ENCODE measurements at regions not wholly inside any gene's neighbourhood (a gene's known extent, or its start where the extent isn't known, plus 50 kb on each side); places are given as distances from the start of the nearest gene placed in this dataset.

DNA sequence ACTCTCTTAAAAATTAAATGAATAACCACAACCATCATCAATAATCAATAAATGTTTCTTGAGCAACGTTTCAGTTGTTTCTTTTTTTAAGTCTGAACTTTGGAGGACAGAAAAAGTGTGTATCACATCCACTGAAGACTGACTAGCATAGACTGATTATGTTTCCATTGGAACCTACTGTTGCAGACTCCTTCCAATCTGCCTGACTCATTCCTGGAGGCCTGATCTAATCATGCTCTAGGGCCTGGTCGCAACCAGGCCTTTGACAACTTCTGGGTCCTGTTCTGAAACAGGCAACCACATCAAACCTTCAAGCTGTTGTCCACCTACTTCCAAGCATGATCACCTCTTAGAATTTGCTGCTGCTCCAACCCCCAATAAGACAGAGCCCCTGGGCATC, 109.2 kb upstream of the NUDT7 start:
- TF ChIP-seq, protein P1, sequence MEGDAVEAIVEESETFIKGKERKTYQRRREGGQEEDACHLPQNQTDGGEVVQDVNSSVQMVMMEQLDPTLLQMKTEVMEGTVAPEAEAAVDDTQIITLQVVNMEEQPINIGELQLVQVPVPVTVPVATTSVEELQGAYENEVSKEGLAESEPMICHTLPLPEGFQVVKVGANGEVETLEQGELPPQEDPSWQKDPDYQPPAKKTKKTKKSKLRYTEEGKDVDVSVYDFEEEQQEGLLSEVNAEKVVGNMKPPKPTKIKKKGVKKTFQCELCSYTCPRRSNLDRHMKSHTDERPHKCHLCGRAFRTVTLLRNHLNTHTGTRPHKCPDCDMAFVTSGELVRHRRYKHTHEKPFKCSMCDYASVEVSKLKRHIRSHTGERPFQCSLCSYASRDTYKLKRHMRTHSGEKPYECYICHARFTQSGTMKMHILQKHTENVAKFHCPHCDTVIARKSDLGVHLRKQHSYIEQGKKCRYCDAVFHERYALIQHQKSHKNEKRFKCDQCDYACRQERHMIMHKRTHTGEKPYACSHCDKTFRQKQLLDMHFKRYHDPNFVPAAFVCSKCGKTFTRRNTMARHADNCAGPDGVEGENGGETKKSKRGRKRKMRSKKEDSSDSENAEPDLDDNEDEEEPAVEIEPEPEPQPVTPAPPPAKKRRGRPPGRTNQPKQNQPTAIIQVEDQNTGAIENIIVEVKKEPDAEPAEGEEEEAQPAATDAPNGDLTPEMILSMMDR (IDR thresholded peaks at IDR 0.05; ENCODE audit: low read length): no peak
- TF ChIP-seq EZH2 (optimal IDR thresholded peaks at IDR 0.05; ENCODE audit: low read depth, low read length): no peak
